Thyroid gland (tissue), 4 donors: ENCODE measurements at regions not wholly inside any gene's neighbourhood (a gene's known extent, or its start where the extent isn't known, plus 50 kb on each side); places are given as distances from the start of the nearest gene placed in this dataset. TPM values are rescaled to one million over a fixed set of nuclear protein-coding genes. Genes with fewer than 3 reads are reported as not detected.

ENCODE experiments used
- DNase-seq, 2 donors: peaks; one replicate each; pipeline ENCODE4 v3.0.0-alpha.2; 2019
- H3K27ac ChIP-seq, 3 donors: fragments of 200-600 bp; sonication (generic); 1 replicate in 2 of 3; 2 replicates in 1 of 3; pipeline ENCODE4 v1.5.1; 2016 to 2019; ENCODE audit warnings: mild to moderate bottlenecking in 1 of 3, moderate library complexity in 1 of 3
- H3K27me3 ChIP-seq: fragments of 200-600 bp; sonication (generic); one replicate; pipeline ENCODE4 v1.5.1; 2019
- H3K36me3 ChIP-seq, 2 donors: fragments of 200-600 bp; sonication (generic); one replicate each; pipeline ENCODE4 v1.5.1; 2016 to 2019
- H3K4me1 ChIP-seq, 2 donors: fragments of 200-600 bp; sonication (generic); one replicate each; pipeline ENCODE4 v1.5.1; 2017 to 2019
- H3K4me3 ChIP-seq, 3 donors: fragments of 200-600 bp; sonication (generic); replicated peaks in 1 of 3; 1 replicate in 2 of 3; 2 replicates in 1 of 3; pipeline ENCODE4 v1.5.1; 2016; ENCODE audit warnings: mild to moderate bottlenecking in 1 of 3
- H3K9me3 ChIP-seq: fragments of 200-600 bp; sonication (generic); one replicate; pipeline ENCODE4 v1.5.1; 2017
- CTCF ChIP-seq, 6 experiments: fragments of 200-600 bp in 3 of 6; fragments of 450-650 bp in 3 of 6; sonication (generic) in 3 of 6; IDR thresholded peaks; one replicate each; pipeline ENCODE4 v1.5.1; 2016 to 2019; ENCODE audit warnings: antibody characterized with exemption in 6 of 6, mild to moderate bottlenecking in 2 of 6, inconsistent platforms in 1 of 6, moderate library complexity in 1 of 6
- POLR2A ChIP-seq, 2 donors: fragments of 450-650 bp; IDR thresholded peaks; one replicate each; pipeline ENCODE4 v1.6.1; 2017; ENCODE audit warnings: antibody characterized with exemption in 2 of 2, mild to moderate bottlenecking in 2 of 2, moderate library complexity in 1 of 2
- WGBS, 2 donors: methylation state at CpG; one replicate each; pipeline ENCODE4 v1.1.5; 2017; 5-methylcytosine and 5-hydroxymethylcytosine counted together
- intact Hi-C: fragments of 100-400 bp; cut with DNase I; formaldehyde crosslinking; loops from one replicate; pipeline ENCODE4 v1.15.1; 2023
- microRNA counts, 2 donors: library from miRNA; unstranded; fragments of <30 nt; microRNA quantifications; one replicate each; lab custom pipeline; 2016 to 2017
- microRNA-seq: library from miRNA; unstranded; fragments of <30 nt; microRNA quantifications from one replicate; pipeline ENCODE4, GENCODE V29; 2016
- small RNA-seq: library from RNA; depleted of rRNA; stranded (forward); fragments of <200 nt; gene quantifications from one replicate; pipeline ENCODE3, GENCODE V24; 2016

- DNase-seq: no peak
- Histone ChIP-seq H3K27ac (no peak overlapping the region), H3K27me3 (no peaks in the 10 kb centered on the region), H3K4me3 (no peak overlapping the region), H3K9me3 (no peaks in the 10 kb centered on the region), H3K36me3 (no peaks in the 10 kb centered on the region), H3K4me1 (no peaks in the 10 kb centered on the region)
- intact Hi-C loops: no loop called here
- 79 to 93% methylated on average over 3 to 4 of the region's 4 CpGs for WGBS, 2 donors
- TF ChIP-seq POLR2A (IDR thresholded peaks at IDR 0.05) (no peak), CTCF (IDR thresholded peaks at IDR 0.05) (no peak)
Measured at GRCh38 chrX:95145848-95146490, 1472.0 kb downstream of the FAM133A start.

DNA sequence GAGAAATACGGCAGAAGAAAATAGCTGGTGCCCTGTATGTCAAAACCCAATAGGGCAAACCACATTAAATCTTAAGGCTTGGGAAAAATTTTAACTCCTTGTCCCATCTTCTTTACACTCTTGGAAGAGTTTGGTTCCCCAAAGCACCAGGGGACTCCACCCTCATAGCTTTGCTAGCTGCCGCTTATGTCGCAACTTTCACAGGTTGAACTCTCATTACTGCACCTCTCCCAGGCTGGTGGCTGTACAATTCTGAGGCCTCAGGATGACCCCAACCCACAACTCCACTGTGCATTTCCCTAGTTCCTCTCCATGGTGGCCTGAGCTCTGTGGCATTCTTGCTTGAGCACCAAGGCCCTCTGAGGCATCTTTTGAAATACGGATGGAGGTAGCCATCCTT is 1478.8 kb downstream of the FAM133A start:
- TF ChIP-seq CTCF (IDR thresholded peaks at IDR 0.05) (no peak), POLR2A (IDR thresholded peaks at IDR 0.05) (no peak)
- Histone ChIP-seq H3K36me3 (no peaks in the 10 kb centered on the region), H3K4me3 (no peak overlapping the region), H3K9me3 (no peaks in the 10 kb centered on the region), H3K4me1 (no peaks in the 10 kb centered on the region), H3K27me3 (no peaks in the 10 kb centered on the region), H3K27ac (no peak overlapping the region)
- DNase-seq: no peak
- 92 to 95% methylated on average over 3 to 4 of the region's 4 CpGs for WGBS, 2 donors
- intact Hi-C loops: no loop called here

GRCh38 chrX:95156566-95156965 is 1482.6 kb downstream of the FAM133A start:
- no peak for DNase-seq
- intact Hi-C loops: no loop called here
- Histone ChIP-seq H3K27me3 (no peaks in the 10 kb centered on the region), H3K4me3 (no peak overlapping the region), H3K9me3 (no peaks in the 10 kb centered on the region), H3K27ac (no peak overlapping the region), H3K36me3 (no peaks in the 10 kb centered on the region), H3K4me1 (no peaks in the 10 kb centered on the region)
- TF ChIP-seq CTCF (IDR thresholded peaks at IDR 0.05): no peak
- TF ChIP-seq POLR2A (IDR thresholded peaks at IDR 0.05): no peak

MicroRNAs in the stretch of these regions (microRNA counts, 767-probe panel; counts per million panel counts)
- microRNA hsa-miR-548m (lab: Ali Mortazavi, UCI): 0 to 2,283 counts per million in 2 donors

Small RNAs in the stretch of these regions (microRNA-seq; reads per million reads assigned to microRNA genes)
- not detected for gene MIR548M

Small RNAs in the stretch of these regions (small RNA-seq; reads per million reads assigned to genes)
- gene MIR548M: not detected
